ENCODE measurements at regions not wholly inside any gene's neighbourhood (a gene's known extent, or its start where the extent isn't known, plus 50 kb on each side); places are given as distances from the start of the nearest gene placed in this dataset.

DNA sequence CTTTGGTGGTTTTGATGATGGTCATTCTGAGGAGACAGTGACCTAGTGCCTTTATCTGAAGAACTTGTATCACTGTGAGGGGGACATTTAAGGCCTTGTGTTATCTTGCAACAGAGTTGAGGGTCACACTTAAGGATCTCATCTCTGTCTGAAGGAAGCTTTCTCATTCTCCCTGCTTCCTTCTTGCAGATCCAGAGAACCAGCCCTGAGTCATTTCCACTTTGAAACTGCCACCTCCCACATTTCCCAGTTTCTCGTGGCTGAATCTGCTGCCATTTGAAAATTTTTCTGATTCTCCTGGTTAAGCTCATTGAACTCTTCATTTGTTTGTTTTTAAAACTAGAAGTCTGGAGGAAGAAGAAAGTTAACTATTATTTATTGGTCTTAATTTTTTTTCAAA is 190.2 kb upstream of the CDH11 start:
- DNase-seq (ENCODE audit: low read depth): no peak

DNA sequence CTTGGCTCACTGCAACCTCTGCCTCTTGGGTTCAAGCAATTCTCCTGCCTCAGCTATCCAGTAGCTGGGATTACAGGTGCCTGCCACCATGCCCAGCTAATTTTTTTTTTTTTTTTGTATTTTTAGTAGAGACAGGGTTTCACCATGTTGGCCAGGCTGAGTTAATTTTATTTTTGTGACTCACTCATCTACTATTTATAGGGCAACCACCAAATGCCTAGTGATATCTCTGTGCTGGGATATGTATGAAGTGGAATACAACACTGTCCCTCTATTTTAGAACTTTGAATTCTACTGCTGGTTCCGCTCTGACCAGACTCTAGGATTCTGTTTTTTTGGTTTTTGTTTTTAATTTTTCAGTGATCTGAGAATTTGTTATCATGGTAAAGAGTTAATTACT is 188.6 kb upstream of the CDH11 start:
- peak; percentile 51 for DNase-seq (ENCODE audit: low read depth)

DNA sequence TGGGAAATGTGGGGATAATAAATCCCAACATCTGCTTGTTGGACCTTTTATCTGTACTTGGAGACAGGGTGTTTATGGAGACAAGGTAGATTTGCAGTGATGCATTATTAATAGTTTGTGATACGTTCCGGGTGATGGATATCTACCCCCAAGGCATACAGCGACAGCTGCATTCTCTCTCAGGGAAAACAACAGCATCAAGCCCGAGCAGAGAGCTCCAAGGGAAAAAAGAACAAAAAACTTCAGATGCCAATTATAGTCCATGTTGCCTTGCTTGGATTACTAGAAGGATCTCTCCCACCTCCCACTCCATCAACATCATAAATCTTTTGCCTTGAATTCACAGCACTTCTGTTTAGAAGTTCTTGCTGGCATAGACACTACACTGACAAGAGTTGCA is 187.5 kb upstream of the CDH11 start:
- no peak for DNase-seq (ENCODE audit: low read depth)

DNA sequence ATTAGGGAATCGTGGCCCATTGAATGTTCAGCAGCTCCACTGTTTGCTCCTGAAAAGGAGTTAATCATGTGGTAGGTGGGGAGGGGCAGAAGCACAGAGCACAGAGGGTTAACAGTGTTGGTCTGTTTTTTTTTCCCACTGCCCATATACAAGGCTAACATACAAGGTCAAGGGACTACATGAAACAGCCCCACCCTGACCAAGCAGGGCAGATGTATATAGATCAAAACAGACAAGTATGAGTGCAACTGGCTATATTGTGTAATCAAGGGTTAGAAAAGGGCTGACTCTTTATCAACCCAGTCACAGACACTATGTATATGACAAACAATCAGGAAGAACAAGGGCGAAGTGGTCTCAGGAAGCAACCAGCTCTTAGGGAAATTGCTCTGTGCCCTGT is 186.6 kb upstream of the CDH11 start:
- DNase-seq (ENCODE audit: low read depth): no peak

DNA sequence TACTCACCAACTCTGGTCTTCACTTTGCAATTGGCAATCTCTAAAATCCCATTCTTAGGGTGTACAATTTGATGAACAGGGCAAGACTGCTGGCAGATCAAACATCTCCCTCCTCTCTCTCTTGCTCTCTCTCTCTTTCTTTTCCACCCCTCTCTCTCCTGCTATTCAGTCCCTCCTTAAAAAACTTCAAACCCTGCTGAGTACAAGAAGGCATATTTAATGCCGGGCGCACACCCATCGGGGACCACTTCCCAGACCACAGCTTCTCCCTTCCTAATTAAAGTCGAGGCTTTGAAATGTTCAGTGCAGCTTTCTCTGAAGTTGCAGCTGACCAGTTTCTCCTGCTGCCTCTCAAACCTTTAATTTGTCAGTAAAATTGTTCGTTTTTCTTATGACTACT is 185.4 kb upstream of the CDH11 start:
- DNase-seq (ENCODE audit: low read depth): no peak

- DNase-seq (ENCODE audit: low read depth): no peak
Observed at GRCh38 chr16:65306722-65307121, 184.9 kb upstream of the CDH11 start.

GRCh38 chr16:65306300-65306699 is 184.4 kb upstream of the CDH11 start:
- no peak for DNase-seq (ENCODE audit: low read depth)

GRCh38 chr16:65305266-65305959 is 183.6 kb upstream of the CDH11 start:
- no peak for DNase-seq (ENCODE audit: low read depth)

DNA sequence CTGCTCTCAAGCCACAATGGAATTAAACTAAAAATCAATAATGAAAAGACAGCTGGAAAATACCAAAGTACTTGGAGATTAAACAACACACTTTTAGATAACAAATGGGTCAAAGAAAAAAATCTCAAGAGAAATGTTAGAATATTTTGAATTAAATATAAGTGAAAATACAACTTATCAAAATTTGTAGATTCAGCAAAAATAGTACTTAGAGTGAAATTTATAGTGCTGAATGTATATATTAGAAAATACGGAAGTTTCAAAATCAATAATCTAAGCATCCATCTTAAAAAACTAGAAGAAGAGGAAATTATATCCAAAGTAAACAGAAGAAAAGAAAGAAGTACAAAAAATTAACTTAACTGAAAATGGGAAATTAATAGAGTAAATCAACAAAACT is 179.2 kb upstream of the CDH11 start:
- no peak for DNase-seq (ENCODE audit: low read depth)

DNA sequence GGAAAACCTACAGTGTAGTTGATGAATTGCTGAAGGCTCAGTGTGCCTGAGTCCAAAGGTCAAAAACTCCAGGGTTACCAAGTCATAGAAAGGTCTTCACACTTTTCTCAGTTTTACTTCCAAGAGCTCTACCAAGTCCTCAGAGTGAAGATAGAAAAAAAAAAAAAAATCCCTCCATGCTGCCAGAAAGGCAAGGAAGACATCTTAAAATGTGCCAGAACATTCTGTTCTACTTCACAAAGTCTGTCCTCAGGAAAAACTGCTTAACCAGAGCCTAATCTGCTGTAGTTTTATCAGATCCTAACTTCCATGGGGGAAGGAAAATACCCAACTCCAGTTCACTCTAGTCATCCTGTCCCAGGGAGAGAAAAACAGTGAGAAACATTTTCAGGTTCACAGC is 175.6 kb upstream of the CDH11 start:
- DNase-seq (ENCODE audit: low read depth): no peak

DNA sequence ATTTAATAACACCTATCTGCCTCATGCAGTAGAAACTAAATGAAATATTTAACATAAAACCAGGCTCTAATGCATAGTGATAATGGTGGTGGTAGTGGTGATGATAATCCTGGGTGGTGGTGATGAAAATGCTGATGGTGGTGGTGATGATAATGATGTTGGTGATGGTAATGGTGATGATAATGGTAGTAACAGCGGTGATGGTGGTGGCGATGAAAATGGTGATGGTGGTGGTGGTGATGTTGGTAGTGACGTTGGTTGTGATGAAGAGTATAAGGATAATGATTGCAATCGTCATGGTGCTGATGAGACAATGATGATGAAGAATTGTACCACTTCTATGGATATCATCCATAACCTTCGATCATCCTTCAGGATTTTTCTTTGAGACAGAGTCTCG is 173.7 kb upstream of the CDH11 start:
- DNase-seq (ENCODE audit: low read depth): no peak

DNA sequence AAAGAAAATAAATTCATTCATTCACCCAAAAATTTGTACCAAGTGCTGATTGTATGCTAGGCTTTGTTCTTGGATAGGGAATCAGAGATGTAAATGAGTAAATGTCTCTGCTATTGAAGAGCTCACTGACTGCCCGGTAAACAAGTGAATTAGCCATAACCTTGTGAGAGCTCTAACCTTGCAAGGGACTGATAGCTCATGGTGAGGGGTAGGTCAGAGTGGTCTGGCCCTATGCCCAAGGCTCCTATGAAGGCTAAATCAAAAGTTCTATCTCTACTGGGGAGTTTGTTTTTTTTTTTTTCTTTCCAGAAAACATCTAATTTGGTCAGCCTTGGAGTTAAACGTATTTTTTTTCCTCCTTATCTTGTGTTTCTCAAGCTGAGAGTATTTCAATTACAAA is 172.8 kb upstream of the CDH11 start:
- DNase-seq (ENCODE audit: low read depth): no peak

DNA sequence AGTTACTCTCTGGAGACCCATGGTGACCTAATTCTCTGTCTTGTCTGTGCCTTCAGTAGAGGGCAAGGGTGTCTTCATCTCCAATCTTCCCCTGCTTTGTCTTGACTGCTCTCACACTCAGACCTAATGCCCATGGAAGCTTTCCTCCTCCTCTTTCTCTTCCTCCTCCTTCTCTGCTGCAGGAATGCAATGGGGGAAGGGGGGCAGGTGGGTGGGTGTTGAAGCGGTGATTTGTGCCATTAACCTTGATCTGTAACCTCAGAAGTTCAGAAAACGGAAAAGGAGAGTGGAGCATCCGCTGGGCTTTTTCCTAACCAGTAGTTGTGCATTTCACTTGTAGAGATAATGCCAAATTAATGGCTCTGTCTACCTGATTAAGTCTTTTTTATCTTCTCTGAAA is 172.3 kb upstream of the CDH11 start:
- no peak for DNase-seq (ENCODE audit: low read depth)

DNA sequence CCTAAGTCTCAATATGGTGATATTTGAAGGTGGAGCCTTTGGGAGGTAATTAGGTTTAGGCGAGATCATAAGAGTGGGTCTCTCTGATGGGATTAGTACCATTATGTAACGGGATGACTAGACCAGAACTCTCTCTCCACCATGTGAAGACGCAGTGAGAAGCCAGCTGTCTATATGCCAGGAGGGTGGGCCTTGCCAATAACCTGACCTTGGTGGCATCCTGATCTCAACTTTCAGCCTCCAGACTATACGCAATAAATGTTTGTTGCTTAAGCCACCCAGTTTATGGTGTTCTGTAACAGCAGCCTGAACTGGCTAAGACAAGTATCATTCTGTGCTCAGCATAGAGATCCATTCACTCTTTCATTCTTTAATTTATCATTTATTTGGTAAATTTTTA is 167.2 kb upstream of the CDH11 start:
- peak; percentile 15 for DNase-seq (ENCODE audit: low read depth)

DNA sequence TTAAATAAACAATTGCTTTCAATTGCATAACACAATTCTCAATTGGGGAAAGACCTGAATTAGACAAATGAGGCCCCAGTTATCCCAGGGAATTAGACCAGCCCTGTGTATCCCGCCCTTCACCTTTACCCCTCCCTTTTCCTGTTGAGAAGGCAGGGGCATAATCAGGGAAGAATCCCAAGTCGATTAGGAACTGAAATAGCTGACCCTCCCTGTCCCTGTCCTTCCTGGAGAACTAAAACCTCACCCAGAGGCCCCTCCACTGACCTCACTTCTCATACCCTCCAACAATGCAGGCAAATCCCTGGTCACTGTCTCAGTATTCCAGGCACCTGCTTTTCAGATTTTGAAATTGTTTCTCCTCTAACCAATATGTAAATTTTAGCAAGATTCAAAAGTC is 165.4 kb upstream of the CDH11 start:
- no peak for DNase-seq (ENCODE audit: low read depth)

- DNase-seq (ENCODE audit: low read depth): peak; percentile 11
Observed at GRCh38 chr16:65285128-65286048, 163.5 kb upstream of the CDH11 start.

- DNase-seq (ENCODE audit: low read depth): no peak
Observed at GRCh38 chr16:65284626-65285025, 162.8 kb upstream of the CDH11 start.

- DNase-seq (ENCODE audit: low read depth): no peak
Observed at GRCh38 chr16:65283181-65283651, 161.4 kb upstream of the CDH11 start.

DNA sequence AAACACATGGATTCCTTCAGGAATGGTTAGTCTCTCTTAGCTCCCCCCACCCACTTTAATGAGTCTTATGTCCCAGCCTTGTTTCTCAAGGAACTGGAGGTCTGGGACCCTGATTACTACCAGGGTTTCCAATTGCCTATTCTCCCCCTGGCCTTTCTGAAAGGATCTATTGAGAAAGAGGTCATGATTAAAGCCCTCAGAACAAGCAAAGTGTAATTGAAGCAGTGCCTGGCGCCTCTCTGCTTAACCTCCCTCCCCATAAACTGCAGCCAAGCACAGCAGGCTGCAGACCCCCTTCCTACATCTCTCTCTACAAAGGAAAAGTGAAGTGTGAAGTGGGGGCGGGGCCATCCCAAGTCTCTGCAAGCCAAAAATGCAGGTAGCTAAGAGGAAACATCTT is 159.7 kb upstream of the CDH11 start:
- no peak for DNase-seq (ENCODE audit: low read depth)

GRCh38 chr16:65280845-65281512 is 159.1 kb upstream of the CDH11 start:
- no peak for DNase-seq (ENCODE audit: low read depth)

GRCh38 chr16:65279576-65279975 is 157.7 kb upstream of the CDH11 start:
- DNase-seq (ENCODE audit: low read depth): no peak

- no peak for DNase-seq (ENCODE audit: low read depth)
Observed at GRCh38 chr16:65278874-65279273, 157.0 kb upstream of the CDH11 start.

GRCh38 chr16:65274566-65274965 is 152.7 kb upstream of the CDH11 start:
- no peak for DNase-seq (ENCODE audit: low read depth)

Data from fibroblast of gingiva (primary cell).